Coronary artery (tissue), 2 donors: ENCODE measurements at regions not wholly inside any gene's neighbourhood (a gene's known extent, or its start where the extent isn't known, plus 50 kb on each side); places are given as distances from the start of the nearest gene placed in this dataset.
"Not testable (repeated sequence)": the region's sequence is repeated elsewhere in the genome, so short reads cannot be mapped to it uniquely, and the experiment has no call there.

Source experiments
- DNase-seq: peaks from one replicate; pipeline ENCODE4 v3.0.0-alpha.2; 2017; ENCODE audit warnings: low spot score
- H3K27ac ChIP-seq, 2 donors: fragments of 200-600 bp; sonication (generic); one replicate each; pipeline ENCODE4 v1.5.1; 2016 to 2019
- H3K4me3 ChIP-seq: fragments of 200-600 bp; sonication (generic); 2 replicates; pipeline ENCODE4 v1.5.1; 2016; ENCODE audit warnings: mild to moderate bottlenecking, moderate library complexity
- CTCF ChIP-seq: fragments of 200-600 bp; sonication (generic); IDR thresholded peaks from one replicate; pipeline ENCODE4 v1.5.1; 2019; ENCODE audit warnings: antibody characterized with exemption

- no peak for DNase-seq
- no peak for TF ChIP-seq CTCF
Observed at GRCh38 chr5:96110300-96110699, 148.6 kb upstream of the ELL2 start.

GRCh38 chr5:96108629-96109028 lies 147.0 kb upstream of the ELL2 start:
- not testable (repeated sequence) for H3K4me3 ChIP-seq, DNase-seq, H3K27ac ChIP-seq

More at GRCh38 chr5:96110300-96110699, 148.6 kb upstream of the ELL2 start:
- H3K4me3 ChIP-seq = no peak overlapping the region
- no peak overlapping the region for H3K27ac ChIP-seq

- not testable (repeated sequence) for H3K4me3 ChIP-seq, DNase-seq, H3K27ac ChIP-seq
Observed at GRCh38 chr5:96103829-96104228, 142.2 kb upstream of the ELL2 start.

GRCh38 chr5:96101358-96102089 lies 139.9 kb upstream of the ELL2 start:
- no peak for TF ChIP-seq CTCF
- H3K27ac ChIP-seq = no peak overlapping the region
- no peak for DNase-seq
- no peak overlapping the region for H3K4me3 ChIP-seq

- not testable (repeated sequence) for H3K27ac ChIP-seq, DNase-seq, H3K4me3 ChIP-seq
Observed at GRCh38 chr5:96097488-96097887, 135.8 kb upstream of the ELL2 start.

- H3K4me3 ChIP-seq = no peak overlapping the region
- no peak overlapping the region for H3K27ac ChIP-seq
Observed at GRCh38 chr5:96096724-96097123, 135.1 kb upstream of the ELL2 start.

GRCh38 chr5:96094904-96095303 lies 133.3 kb upstream of the ELL2 start:
- Histone ChIP-seq H3K27ac (peak overlapping the region in 1 of 2 donors; percentile 26), H3K4me3 (no peak overlapping the region)
- no peak for DNase-seq
- TF ChIP-seq CTCF = no peak

More at GRCh38 chr5:96096724-96097123, 135.1 kb upstream of the ELL2 start:
- TF ChIP-seq CTCF = no peak
- DNase-seq = no peak

- TF ChIP-seq CTCF = no peak
- no peak for DNase-seq
- H3K4me3 ChIP-seq = no peak overlapping the region
- H3K27ac ChIP-seq = no peak overlapping the region
Observed at GRCh38 chr5:96093890-96094381, 132.3 kb upstream of the ELL2 start.
